OCI-LY1 (cell line): ENCODE measurements at regions not wholly inside any gene's neighbourhood (a gene's known extent, or its start where the extent isn't known, plus 50 kb on each side); places are given as distances from the start of the nearest gene placed in this dataset.

Experiments used
- EZH2 ChIP-seq: fragments of 200-600 bp; sonication (generic), shearing (Covaris generic); IDR thresholded peaks from 2 replicates; pipeline ENCODE4 v1.8.0; 2017; ENCODE audit warnings: borderline replicate concordance, mixed run types, mild to moderate bottlenecking, antibody characterized with exemption, low read length, moderate library complexity, mixed read lengths
- TF ChIP-seq, protein P1 (sequence below): fragments of 200-600 bp; sonication (generic), shearing (Covaris generic); IDR thresholded peaks from 2 replicates; pipeline ENCODE4 v1.5.1; 2017; ENCODE audit warnings: mild to moderate bottlenecking, antibody characterized with exemption, low read length, moderate library complexity, mixed read lengths

DNA sequence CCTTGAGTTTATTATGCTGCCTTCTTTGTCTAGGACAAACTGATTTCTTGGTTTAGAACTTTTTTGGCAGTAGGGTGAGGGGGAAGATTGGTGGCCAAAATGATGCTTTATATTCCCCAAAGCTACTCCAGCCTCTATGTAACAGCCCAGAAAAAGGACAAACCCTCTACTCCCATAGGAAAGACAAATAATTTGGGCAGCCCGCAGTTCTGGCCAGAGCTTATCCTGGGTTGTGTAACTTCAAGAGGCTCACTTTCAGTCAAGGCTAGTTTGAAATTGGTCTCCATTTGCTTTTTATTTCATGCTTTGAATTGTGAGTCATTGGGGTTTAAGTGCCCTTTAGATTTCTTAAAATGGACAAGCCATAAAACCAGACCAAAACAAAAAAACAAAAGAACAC, 142.3 kb downstream of the OLFM4 start:
- TF ChIP-seq, protein P1, sequence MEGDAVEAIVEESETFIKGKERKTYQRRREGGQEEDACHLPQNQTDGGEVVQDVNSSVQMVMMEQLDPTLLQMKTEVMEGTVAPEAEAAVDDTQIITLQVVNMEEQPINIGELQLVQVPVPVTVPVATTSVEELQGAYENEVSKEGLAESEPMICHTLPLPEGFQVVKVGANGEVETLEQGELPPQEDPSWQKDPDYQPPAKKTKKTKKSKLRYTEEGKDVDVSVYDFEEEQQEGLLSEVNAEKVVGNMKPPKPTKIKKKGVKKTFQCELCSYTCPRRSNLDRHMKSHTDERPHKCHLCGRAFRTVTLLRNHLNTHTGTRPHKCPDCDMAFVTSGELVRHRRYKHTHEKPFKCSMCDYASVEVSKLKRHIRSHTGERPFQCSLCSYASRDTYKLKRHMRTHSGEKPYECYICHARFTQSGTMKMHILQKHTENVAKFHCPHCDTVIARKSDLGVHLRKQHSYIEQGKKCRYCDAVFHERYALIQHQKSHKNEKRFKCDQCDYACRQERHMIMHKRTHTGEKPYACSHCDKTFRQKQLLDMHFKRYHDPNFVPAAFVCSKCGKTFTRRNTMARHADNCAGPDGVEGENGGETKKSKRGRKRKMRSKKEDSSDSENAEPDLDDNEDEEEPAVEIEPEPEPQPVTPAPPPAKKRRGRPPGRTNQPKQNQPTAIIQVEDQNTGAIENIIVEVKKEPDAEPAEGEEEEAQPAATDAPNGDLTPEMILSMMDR, result no peak
- TF ChIP-seq EZH2, result no peak
